NCI-H345 treated with DMSO at 0.1 percent for 48 hours (cell line): ENCODE measurements at regions not wholly inside any gene's neighbourhood (a gene's known extent, or its start where the extent isn't known, plus 50 kb on each side); places are given as distances from the start of the nearest gene placed in this dataset.

Experiments
- DNase-seq: peaks from one replicate; lab custom pipeline; 2025; ENCODE audit not compliant: unreplicated experiment; lab: John Stamatoyannopoulos, UW

GRCh38 chr13:22082437-22083100, 411.7 kb downstream of the FGF9 start:
- DNase-seq = no peak

DNA sequence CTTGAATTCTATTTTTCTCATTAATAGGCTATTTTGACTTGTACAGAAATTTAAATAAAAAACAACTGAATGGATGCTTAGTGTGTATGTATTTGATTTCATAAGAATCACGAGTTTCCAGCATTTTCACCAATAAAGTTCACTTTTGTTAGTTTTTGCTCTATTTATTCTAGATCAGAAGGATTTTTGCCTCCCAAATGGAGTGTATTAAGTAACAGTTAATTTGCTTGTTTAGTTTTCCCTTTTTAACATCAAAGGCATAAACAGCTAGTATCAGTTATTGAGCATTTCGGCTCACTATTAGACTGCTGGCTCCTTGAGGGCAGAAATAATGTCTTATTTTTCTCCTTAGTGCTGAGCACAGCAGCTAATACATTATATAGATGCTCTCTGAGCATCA, 414.1 kb downstream of the FGF9 start:
- no peak for DNase-seq

- DNase-seq = no peak
These were observed 415.9 kb downstream of the FGF9 start for GRCh38 chr13:22086597-22087330.

DNA sequence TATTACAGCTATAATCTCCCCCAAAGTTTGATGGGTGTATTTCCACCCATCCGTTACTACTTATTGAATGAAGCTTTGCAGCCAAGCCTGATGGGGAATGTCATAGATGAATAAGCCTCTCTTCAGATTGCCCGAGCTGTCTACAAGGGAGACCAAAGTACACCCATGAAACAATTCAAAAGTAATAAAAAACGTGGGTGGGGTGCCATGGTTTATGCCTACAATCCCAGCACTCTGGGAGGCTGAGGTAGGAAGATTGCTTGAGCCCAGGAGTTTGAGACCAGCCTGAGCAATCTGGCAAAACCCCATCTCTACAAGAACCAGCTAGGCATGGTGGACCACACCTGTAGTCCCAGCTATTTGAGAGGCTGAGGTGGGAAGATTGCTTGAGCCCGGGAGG, 419.2 kb downstream of the FGF9 start:
- no peak for DNase-seq

- DNase-seq = no peak
These were observed 420.5 kb downstream of the FGF9 start for GRCh38 chr13:22091222-22091970.

GRCh38 chr13:22091971-22092300, 421.1 kb downstream of the FGF9 start:
- DNase-seq = no peak

- no peak for DNase-seq
These were observed 422.1 kb downstream of the FGF9 start for GRCh38 chr13:22092791-22093560.

GRCh38 chr13:22095794-22096193, 424.9 kb downstream of the FGF9 start:
- no peak for DNase-seq

DNA sequence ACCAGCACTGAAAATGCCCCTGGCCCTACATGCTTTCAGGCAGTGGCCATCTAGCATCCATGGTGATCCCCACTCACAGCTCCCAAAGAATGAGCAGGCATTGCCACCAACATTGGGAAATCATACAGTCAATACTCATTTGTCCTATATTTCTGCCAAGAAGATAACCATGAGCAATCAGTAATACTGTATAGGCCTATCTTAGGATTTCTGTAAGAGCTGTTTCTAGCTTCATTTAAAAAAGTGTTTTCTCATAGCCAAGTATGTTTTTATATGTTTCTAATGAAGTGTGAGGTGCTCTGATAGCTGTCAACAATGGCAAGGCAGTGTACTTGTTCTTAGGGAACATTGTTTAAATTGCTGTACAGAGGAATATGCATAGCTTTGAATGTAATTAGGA, 428.7 kb downstream of the FGF9 start:
- DNase-seq = no peak

DNA sequence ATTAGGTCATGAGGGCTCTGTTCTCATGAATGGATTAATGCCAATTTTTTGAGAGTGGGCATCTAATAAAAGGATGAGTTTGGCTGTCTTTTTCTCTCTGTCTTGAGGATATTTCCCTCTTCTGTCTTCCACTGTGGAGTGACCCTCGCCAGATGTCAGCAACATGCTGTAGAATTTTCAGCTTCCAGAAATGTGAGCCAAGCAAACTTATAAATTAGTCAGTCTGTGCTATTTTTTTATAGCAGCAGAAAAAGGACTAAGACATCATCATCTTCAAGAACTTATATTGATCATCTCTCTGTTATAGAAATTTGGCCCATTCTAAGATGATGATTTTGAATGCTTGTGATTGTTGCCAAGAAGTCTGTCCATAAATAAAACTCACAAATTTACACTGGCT, 431.4 kb downstream of the FGF9 start:
- no peak for DNase-seq

DNA sequence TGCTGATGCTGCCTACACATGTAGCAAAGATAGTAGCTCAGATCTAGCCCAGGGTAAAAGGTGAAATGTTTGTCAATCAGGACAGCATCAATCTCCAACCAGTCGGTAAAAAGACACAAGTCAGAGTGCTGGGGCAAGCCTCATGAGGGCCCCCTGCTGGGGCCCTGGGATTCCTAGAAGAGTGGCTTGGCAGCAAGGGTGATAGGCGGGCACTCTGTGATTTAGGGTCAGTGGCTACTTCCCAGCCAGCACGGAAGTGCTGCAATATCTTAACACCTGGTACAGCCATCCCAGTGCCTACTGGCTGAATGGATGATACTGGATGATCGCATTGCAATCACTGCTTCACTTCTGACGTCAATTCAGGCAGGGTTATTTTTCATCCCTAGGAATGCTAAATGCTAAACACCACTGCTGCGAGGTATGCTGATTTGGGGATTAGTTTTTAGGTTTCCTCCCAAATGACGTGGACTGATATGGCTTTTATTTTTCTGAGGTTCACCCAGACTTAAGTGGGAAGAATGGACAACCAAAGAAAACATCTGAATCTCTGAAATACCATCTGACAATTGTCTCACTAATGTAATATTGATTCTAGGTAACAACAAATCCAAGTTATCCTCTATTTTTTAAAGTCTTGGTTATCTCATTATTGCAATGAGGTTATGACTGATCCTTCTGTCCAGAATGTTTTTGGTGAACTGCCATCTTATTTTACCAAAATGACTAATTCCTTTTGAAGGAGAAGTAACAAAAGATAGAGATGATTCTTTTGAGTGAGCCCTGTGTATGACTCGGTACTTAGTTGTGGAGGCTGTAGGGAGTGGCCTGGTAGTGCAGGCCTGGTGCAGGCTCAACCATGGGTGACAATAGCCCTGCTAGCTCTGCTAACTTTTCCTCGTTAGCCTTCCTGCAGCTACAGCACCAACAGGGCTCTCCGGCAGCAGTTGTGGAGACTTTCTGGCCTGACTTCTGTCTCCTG, 432.5 kb downstream of the FGF9 start:
- DNase-seq = no peak

- no peak for DNase-seq
These were observed 435.2 kb downstream of the FGF9 start for GRCh38 chr13:22106058-22106457.

DNA sequence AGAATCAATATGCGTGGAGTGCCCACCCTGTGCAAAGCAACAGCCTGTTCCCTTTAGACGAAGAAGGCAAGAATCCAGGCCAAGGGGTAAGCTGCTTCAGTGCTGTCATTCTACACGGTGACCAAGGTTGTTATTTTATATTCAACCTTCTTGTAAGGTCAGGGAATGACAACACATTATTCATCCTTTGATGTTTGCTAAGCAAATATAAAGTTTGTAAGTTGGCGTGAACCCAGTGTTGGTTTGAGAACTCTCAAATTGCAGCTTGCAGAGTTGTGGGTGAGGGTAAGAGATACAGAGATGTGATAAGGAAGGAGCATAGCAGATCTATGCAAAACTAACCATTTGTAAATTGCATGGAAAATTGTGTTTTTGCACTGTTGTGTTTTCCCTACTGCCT, 436.7 kb downstream of the FGF9 start:
- no peak for DNase-seq

DNA sequence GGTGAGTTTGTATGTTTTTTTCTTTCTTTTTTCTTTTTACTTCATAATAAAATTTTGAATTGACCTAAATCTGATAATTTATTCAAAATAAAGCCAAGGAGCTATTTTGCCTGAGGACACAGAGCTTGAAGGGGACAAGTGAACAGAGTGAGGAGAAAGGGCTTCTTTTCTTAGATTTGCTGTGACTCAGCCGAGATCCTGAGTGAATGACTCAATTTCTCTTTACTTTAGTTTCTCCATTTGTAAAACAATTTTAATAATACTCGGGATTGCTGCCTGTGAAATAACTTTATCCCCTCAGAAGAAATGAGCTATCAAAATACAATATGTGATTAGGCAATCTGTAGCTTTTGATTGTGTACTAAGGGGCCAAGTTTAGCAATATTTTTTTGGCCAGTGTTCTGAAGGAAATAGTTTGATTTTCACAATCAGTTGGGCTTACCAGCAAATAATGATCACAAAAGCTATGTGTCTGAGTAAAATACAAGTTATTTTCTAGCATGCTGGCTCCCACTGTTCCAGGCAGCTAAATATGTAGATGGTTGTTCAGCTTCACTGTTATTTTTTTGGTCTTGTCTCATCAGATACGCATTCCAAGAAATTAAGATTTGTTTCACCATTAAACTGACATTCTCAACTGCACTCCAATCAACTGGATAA, 437.5 kb downstream of the FGF9 start:
- no peak for DNase-seq

DNA sequence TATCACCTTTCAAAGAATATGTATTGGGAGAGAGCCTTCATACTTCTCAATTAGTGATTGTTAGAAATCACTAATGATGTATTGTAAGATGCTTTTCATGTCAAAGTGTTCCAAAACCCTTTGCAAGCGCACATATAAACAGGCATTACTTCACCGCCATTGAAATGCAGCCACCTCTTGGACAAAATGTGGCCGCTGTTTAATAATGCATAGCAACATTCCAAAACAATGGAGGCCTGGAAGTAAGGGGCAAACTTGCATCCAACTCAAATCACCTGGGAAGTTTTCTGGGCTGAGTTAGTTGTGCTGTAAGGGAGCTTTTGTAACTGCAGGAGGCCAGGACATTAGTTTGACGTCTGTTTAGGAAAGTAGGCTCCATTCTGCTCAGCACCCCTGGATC, 438.1 kb downstream of the FGF9 start:
- DNase-seq = no peak

GRCh38 chr13:22110368-22110767, 439.5 kb downstream of the FGF9 start:
- DNase-seq = no peak

GRCh38 chr13:22111152-22111783, 440.4 kb downstream of the FGF9 start:
- DNase-seq = no peak

- DNase-seq = no peak
These were observed 441.1 kb downstream of the FGF9 start for GRCh38 chr13:22111961-22112360.
